ENCODE measurements at regions not wholly inside any gene's neighbourhood (a gene's known extent, or its start where the extent isn't known, plus 50 kb on each side); places are given as distances from the start of the nearest gene placed in this dataset.

GRCh38 chr3:31102196-31102879 lies 207.9 kb upstream of the GADL1 start:
- no peak for DNase-seq
- no peaks in the 10 kb centered on the region for H3K9me2 ChIP-seq (ENCODE audit: insufficient read depth)
- no peaks in the 10 kb centered on the region for H3F3A ChIP-seq (ENCODE audit: insufficient read depth, low read depth)
- H3K4me2 ChIP-seq: no peak overlapping the region
- no peak overlapping the region for H3K4me3 ChIP-seq
- BruUV-seq (replicated peaks): no TSS peak
- H3K27me3 ChIP-seq (ENCODE audit: insufficient read depth, low read depth): no peaks in the 10 kb centered on the region
- no peaks in the 10 kb centered on the region for H3K36me3 ChIP-seq (ENCODE audit: low read depth)
- ChIA-PET CTCF (no interaction called here), POLR2A (ENCODE audit: unreplicated experiment) (no interaction called here)
- H2AFZ ChIP-seq: no peak overlapping the region
- H4K20me1 ChIP-seq (ENCODE audit: insufficient read depth): no peaks in the 10 kb centered on the region
- H3K9me3 ChIP-seq (ENCODE audit: insufficient read depth, low read depth): no peaks in the 10 kb centered on the region
- no peaks in the 10 kb centered on the region for H3K4me1 ChIP-seq (replicated peaks; ENCODE audit: insufficient read depth)
- no peak for TF ChIP-seq EZH2 (IDR thresholded peaks at IDR 0.05; ENCODE audit: low read depth)
- TF ChIP-seq CTCF (conservative IDR thresholded peaks at IDR 0.05): no peak
- H3K79me2 ChIP-seq (ENCODE audit: low read depth): no peaks in the 10 kb centered on the region
- intact Hi-C loops (cut with micrococcal nuclease; ENCODE audit: unreplicated experiment): no loop called here
- H3K27ac ChIP-seq: no peak overlapping the region

DNA sequence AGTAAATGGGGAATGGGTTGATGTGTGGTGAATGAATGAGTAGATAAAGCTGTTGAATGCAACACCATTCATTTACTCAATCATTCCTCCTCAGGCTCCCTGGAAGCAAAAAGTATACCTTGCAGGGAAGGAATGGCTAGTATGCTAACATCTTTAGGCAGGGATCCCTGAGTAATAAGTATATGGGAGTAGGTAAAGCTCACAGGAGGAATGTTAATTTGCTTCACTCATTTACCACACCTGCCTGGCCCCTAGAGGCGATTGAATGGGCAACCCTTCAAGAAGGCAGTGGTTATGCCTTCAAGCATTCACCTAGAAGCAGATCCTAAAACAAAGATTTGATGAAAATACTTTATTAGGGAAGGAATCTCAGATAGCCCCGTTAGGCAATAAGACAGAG lies 208.7 kb upstream of the GADL1 start:
- Histone ChIP-seq H3K36me3 (ENCODE audit: low read depth) (no peaks in the 10 kb centered on the region), H3K9me3 (ENCODE audit: insufficient read depth, low read depth) (no peaks in the 10 kb centered on the region), H3K4me1 (replicated peaks; ENCODE audit: insufficient read depth) (no peaks in the 10 kb centered on the region), H3K4me3 (no peak overlapping the region), H3K27ac (no peak overlapping the region), H3K4me2 (no peak overlapping the region), H3K9me2 (ENCODE audit: insufficient read depth) (no peaks in the 10 kb centered on the region), H3K27me3 (ENCODE audit: insufficient read depth, low read depth) (no peaks in the 10 kb centered on the region), H3F3A (ENCODE audit: insufficient read depth, low read depth) (no peaks in the 10 kb centered on the region), H3K79me2 (ENCODE audit: low read depth) (no peaks in the 10 kb centered on the region), H4K20me1 (ENCODE audit: insufficient read depth) (no peaks in the 10 kb centered on the region), H2AFZ (no peak overlapping the region)
- DNase-seq: no peak
- BruUV-seq (replicated peaks): no TSS peak
- TF ChIP-seq EZH2 (IDR thresholded peaks at IDR 0.05; ENCODE audit: low read depth): no peak
- no peak for TF ChIP-seq CTCF (conservative IDR thresholded peaks at IDR 0.05)
- POLR2A ChIA-PET (ENCODE audit: unreplicated experiment): no interaction called here
- CTCF ChIA-PET: no interaction called here
- intact Hi-C loops (cut with micrococcal nuclease; ENCODE audit: unreplicated experiment): no loop called here

DNA sequence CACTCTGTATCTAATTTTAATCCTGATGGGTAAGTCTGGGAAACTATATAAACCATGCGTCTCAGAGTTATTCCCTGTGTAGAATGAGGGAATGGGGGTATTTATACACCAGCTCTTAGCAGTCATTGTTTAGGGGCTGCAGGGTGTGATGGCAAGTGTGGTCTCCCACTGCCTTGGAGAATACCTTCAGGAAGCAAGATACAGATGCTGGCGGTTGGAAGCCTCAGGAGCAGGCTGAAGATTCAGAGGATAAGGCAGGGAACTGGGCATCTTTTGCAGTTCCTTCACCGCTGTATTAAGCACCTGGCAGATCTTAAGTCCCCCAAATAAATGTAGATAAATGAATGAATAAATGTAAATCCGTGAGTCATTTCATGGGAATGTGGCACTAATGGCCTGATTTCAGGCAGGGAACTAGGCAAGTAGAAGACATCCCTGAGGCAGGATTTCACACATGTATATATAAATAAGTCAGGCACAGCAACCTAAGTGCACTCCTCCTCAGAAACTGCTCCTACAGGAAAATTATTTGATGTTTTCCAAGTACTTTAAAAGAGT lies 209.2 kb upstream of the GADL1 start:
- Histone ChIP-seq H2AFZ (no peak overlapping the region), H4K20me1 (ENCODE audit: insufficient read depth) (no peaks in the 10 kb centered on the region), H3K27me3 (ENCODE audit: insufficient read depth, low read depth) (no peaks in the 10 kb centered on the region), H3F3A (ENCODE audit: insufficient read depth, low read depth) (no peaks in the 10 kb centered on the region), H3K4me3 (no peak overlapping the region), H3K9me3 (ENCODE audit: insufficient read depth, low read depth) (no peaks in the 10 kb centered on the region), H3K36me3 (ENCODE audit: low read depth) (no peaks in the 10 kb centered on the region), H3K9me2 (ENCODE audit: insufficient read depth) (no peaks in the 10 kb centered on the region), H3K4me2 (no peak overlapping the region), H3K27ac (no peak overlapping the region), H3K4me1 (replicated peaks; ENCODE audit: insufficient read depth) (no peaks in the 10 kb centered on the region), H3K79me2 (ENCODE audit: low read depth) (no peaks in the 10 kb centered on the region)
- TF ChIP-seq EZH2 (IDR thresholded peaks at IDR 0.05; ENCODE audit: low read depth): no peak
- TF ChIP-seq CTCF (conservative IDR thresholded peaks at IDR 0.05): no peak
- POLR2A ChIA-PET (ENCODE audit: unreplicated experiment): no interaction called here
- CTCF ChIA-PET: interaction anchor here (0.6 kb wide), 1 partner anchor 10 kb away, joined by 13 read pairs; no protein-coding TSS in a partner anchor
- DNase-seq: no peak
- no TSS peak for BruUV-seq (replicated peaks)
- intact Hi-C loops (cut with micrococcal nuclease; ENCODE audit: unreplicated experiment): no loop called here
